Progenitor cell of endocrine pancreas (in vitro differentiated cells): ENCODE measurements at regions not wholly inside any gene's neighbourhood (a gene's known extent, or its start where the extent isn't known, plus 50 kb on each side); places are given as distances from the start of the nearest gene placed in this dataset.

ENCODE experiments used
- DNase-seq: peaks from one replicate; pipeline ENCODE4 v3.0.0; 2021; ENCODE audit warnings: low spot score; ENCODE audit not compliant: unreplicated experiment
- H3K27ac Mint-ChIP-seq: 2 replicates; pipeline ENCODE4 v1.8.0; 2021; ENCODE audit warnings: mild to moderate bottlenecking, moderate library complexity, mixed read lengths
- H3K27me3 Mint-ChIP-seq: 2 replicates; pipeline ENCODE4 v1.8.0; 2021; ENCODE audit warnings: mixed read lengths
- H3K36me3 Mint-ChIP-seq: 2 replicates; pipeline ENCODE4 v1.8.0; 2022; ENCODE audit warnings: mixed read lengths; ENCODE audit not compliant: insufficient read depth
- H3K4me1 Mint-ChIP-seq: 2 replicates; pipeline ENCODE4 v1.8.0; 2021; ENCODE audit warnings: low read depth, mixed read lengths
- H3K4me3 Mint-ChIP-seq: 2 replicates; pipeline ENCODE4 v1.8.0; 2021; ENCODE audit warnings: low read depth, mild to moderate bottlenecking, moderate library complexity, mixed read lengths
- H3K9me3 Mint-ChIP-seq: 2 replicates; pipeline ENCODE4 v1.8.0; 2021; ENCODE audit warnings: low read depth, mixed read lengths
- TF ChIP-seq, protein P1 (sequence below): fragments of 200-600 bp; sonication (generic); IDR thresholded peaks from one replicate; pipeline ENCODE4 v1.5.0; 2021; ENCODE audit warnings: antibody characterized with exemption, mild to moderate bottlenecking; ENCODE audit not compliant: unreplicated experiment

DNA sequence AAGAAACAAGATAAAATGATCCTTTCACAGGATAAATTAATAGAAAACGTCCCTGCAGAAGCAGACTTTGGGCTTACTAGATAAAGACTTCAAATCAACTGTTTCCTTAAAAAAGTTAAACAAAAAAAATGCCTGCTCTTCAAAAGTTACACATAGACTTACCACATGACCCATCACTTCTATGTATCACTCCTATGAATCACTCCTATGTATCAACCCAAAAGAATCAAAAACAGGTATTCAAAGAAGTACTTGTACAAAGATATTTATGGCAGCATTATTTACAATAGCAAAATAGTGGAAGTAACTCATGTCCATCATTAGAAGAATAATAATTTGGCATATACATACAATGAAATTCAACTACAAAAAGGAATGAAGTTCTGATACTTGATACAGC, 56.3 kb upstream of the PRDM9 start:
- Mint-ChIP-seq H3K27ac (no peak overlapping the region), H3K4me3 (no peak overlapping the region), H3K27me3 (no peaks in the 10 kb centered on the region)

DNA sequence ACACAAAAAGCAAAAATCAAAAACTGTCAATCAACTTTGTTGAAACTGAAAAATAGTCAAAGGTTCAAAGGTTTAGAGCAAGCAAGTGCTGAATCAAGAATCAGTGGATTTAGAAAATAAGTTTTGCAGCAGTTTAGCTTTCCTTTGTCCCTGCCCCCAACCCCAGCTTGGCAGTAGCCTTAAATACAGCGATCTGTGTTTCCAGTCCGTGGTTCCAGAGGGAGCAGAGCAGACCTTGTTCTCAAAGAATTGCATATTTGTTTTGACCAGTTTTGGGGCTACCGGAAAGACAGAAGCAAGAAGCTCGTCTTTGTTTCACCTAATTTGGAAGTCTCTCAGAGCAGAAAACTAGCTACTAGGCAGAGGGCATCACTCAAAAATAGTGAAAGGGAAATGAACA, 57.2 kb upstream of the PRDM9 start:
- H3K4me3 Mint-ChIP-seq, result no peak overlapping the region
- DNase-seq, result no peak
- TF ChIP-seq, protein P1, sequence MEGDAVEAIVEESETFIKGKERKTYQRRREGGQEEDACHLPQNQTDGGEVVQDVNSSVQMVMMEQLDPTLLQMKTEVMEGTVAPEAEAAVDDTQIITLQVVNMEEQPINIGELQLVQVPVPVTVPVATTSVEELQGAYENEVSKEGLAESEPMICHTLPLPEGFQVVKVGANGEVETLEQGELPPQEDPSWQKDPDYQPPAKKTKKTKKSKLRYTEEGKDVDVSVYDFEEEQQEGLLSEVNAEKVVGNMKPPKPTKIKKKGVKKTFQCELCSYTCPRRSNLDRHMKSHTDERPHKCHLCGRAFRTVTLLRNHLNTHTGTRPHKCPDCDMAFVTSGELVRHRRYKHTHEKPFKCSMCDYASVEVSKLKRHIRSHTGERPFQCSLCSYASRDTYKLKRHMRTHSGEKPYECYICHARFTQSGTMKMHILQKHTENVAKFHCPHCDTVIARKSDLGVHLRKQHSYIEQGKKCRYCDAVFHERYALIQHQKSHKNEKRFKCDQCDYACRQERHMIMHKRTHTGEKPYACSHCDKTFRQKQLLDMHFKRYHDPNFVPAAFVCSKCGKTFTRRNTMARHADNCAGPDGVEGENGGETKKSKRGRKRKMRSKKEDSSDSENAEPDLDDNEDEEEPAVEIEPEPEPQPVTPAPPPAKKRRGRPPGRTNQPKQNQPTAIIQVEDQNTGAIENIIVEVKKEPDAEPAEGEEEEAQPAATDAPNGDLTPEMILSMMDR, result no peak
- H3K27me3 Mint-ChIP-seq, result no peaks in the 10 kb centered on the region
- peaks cover 12% of the 10 kb centered on the region for H3K9me3 Mint-ChIP-seq
- H3K36me3 Mint-ChIP-seq, result peaks cover 1% of the 10 kb centered on the region
- H3K4me1 Mint-ChIP-seq, result peaks cover 6% of the 10 kb centered on the region
- H3K27ac Mint-ChIP-seq, result no peak overlapping the region

More for the DNA sequence above, 56.3 kb upstream of the PRDM9 start:
- H3K4me1 Mint-ChIP-seq, result peaks cover 6% of the 10 kb centered on the region
- peaks cover 20% of the 10 kb centered on the region for H3K9me3 Mint-ChIP-seq
- DNase-seq, result no peak
- TF ChIP-seq, protein P1, result no peak
- peaks cover 6% of the 10 kb centered on the region for H3K36me3 Mint-ChIP-seq

DNA sequence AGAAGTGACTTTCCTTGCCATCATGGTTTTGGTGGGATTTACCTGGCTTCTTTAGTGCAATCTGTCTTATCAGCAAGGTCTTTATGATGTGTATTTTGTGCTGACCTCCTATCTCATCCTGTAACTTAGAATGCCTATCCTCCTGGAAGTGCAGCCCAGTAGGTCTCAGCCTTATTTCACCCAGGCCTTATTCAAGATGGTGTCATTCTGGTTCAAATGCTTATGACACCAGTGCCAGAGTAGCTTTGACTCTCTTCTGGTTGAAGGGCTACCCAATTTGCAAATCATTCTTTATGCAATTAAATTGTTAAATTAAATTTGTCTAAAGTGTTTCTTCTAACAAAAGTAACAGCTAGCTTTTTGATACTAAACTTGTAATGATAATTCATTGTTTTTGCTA, 58.8 kb upstream of the PRDM9 start:
- Mint-ChIP-seq H3K36me3 (no peaks in the 10 kb centered on the region), H3K9me3 (peaks cover 6% of the 10 kb centered on the region), H3K4me1 (peaks cover 2% of the 10 kb centered on the region), H3K27ac (no peak overlapping the region), H3K27me3 (no peaks in the 10 kb centered on the region), H3K4me3 (no peak overlapping the region)
- no peak for DNase-seq
- TF ChIP-seq, protein P1, result no peak

DNA sequence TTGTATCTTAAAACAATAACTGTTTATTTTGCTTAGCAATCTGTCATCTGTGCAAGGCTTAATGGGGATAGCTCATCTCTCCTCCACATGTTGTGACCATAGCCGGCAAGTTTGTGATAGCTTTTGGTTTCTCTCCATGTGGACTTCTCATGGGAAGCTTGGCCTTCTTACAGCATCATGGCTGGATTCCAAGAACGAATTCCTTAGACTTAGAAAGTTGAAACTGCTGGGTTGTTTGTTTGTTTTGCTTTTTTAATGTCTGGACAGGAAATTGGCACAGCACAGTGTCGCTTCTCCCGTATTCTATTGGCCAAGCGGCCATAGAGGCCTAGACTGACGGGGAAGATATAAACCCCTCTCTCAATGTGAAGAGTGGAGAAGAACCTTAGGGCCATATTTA, 61.0 kb upstream of the PRDM9 start:
- no peak for DNase-seq
- H3K4me3 Mint-ChIP-seq, result no peak overlapping the region
- no peak overlapping the region for H3K27ac Mint-ChIP-seq
- TF ChIP-seq, protein P1, result no peak
- no peaks in the 10 kb centered on the region for H3K4me1 Mint-ChIP-seq
- H3K9me3 Mint-ChIP-seq, result peaks cover under 1% of the 10 kb centered on the region
- H3K36me3 Mint-ChIP-seq, result no peaks in the 10 kb centered on the region
- H3K27me3 Mint-ChIP-seq, result no peaks in the 10 kb centered on the region

DNA sequence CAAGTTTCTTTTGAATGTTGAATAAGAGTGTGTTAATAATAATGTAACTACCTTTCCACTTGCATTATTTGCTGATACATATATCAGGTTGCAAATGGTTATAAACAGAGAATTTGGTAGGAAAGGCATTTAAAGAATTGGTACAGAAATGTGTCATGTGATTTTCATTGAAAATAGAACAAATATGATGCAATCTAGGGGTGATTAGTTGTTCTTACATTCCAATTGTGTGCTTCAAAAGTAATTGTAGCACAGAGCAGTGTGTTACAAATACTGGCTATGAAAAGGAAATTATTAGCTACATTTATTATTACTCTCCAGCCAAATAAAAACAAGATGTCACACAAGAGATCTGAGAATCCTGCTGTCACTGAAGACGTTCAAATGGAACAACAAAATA, 61.8 kb upstream of the PRDM9 start:
- no peaks in the 10 kb centered on the region for H3K27me3 Mint-ChIP-seq
- no peaks in the 10 kb centered on the region for H3K36me3 Mint-ChIP-seq
- no peaks in the 10 kb centered on the region for H3K9me3 Mint-ChIP-seq
- no peak overlapping the region for H3K27ac Mint-ChIP-seq
- TF ChIP-seq, protein P1, result no peak
- no peak for DNase-seq
- no peaks in the 10 kb centered on the region for H3K4me1 Mint-ChIP-seq
- no peak overlapping the region for H3K4me3 Mint-ChIP-seq
